ENCODE measurements at regions not wholly inside any gene's neighbourhood (a gene's known extent, or its start where the extent isn't known, plus 50 kb on each side); places are given as distances from the start of the nearest gene placed in this dataset. TPM values are rescaled to one million over a fixed set of nuclear protein-coding genes. Genes with fewer than 3 reads are reported as not detected.

Small RNA genes lying in the stretch of these regions (small RNA-seq; reads per million reads assigned to genes)
- not detected for gene RNU6-119P (ENCODE audit: low replicate concordance)

All from spinal cord (tissue), 1 donor.